NOMO-1 treated with dmso at 0.1 percent for 144 hours (cell line): ENCODE measurements at regions not wholly inside any gene's neighbourhood (a gene's known extent, or its start where the extent isn't known, plus 50 kb on each side); places are given as distances from the start of the nearest gene placed in this dataset.
A peak's percentile ranks its signal among the peaks of the same experiment; 100 is the strongest.

Experiments
- DNase-seq: peaks from one replicate; lab custom pipeline; 2025; ENCODE audit not compliant: unreplicated experiment; lab: John Stamatoyannopoulos, UW

GRCh38 chr20:11032611-11033010, 358.8 kb upstream of the JAG1 start:
- DNase-seq: no peak

- DNase-seq: no peak
Measured at GRCh38 chr20:11034025-11034424, 360.2 kb upstream of the JAG1 start.

- DNase-seq: no peak
Measured at GRCh38 chr20:11035211-11035610, 361.4 kb upstream of the JAG1 start.

- no peak for DNase-seq
Measured at GRCh38 chr20:11041396-11041795, 367.6 kb upstream of the JAG1 start.

- no peak for DNase-seq
Measured at GRCh38 chr20:11043001-11043400, 369.2 kb upstream of the JAG1 start.

- DNase-seq: no peak
Measured at GRCh38 chr20:11044561-11044960, 370.8 kb upstream of the JAG1 start.

- no peak for DNase-seq
Measured at GRCh38 chr20:11045412-11046175, 371.8 kb upstream of the JAG1 start.

GRCh38 chr20:11047559-11047958, 373.8 kb upstream of the JAG1 start:
- DNase-seq: no peak

GRCh38 chr20:11048739-11049138, 374.9 kb upstream of the JAG1 start:
- no peak for DNase-seq

- DNase-seq: no peak
Measured at GRCh38 chr20:11050350-11050749, 376.6 kb upstream of the JAG1 start.

- no peak for DNase-seq
Measured at GRCh38 chr20:11051136-11051535, 377.3 kb upstream of the JAG1 start.

- no peak for DNase-seq
Measured at GRCh38 chr20:11053310-11053709, 379.5 kb upstream of the JAG1 start.

- no peak for DNase-seq
Measured at GRCh38 chr20:11054266-11054993, 380.6 kb upstream of the JAG1 start.

GRCh38 chr20:11056414-11056813, 382.6 kb upstream of the JAG1 start:
- no peak for DNase-seq

GRCh38 chr20:11057624-11058023, 383.8 kb upstream of the JAG1 start:
- no peak for DNase-seq

GRCh38 chr20:11059659-11060058, 385.9 kb upstream of the JAG1 start:
- DNase-seq: no peak

- no peak for DNase-seq
Measured at GRCh38 chr20:11060423-11061185, 386.8 kb upstream of the JAG1 start.

- peak; percentile 14 for DNase-seq
Measured at GRCh38 chr20:11063444-11063843, 389.6 kb upstream of the JAG1 start.

GRCh38 chr20:11064946-11065345, 391.1 kb upstream of the JAG1 start:
- DNase-seq: no peak

GRCh38 chr20:11067359-11067758, 393.6 kb upstream of the JAG1 start:
- DNase-seq: no peak

- no peak for DNase-seq
Measured at GRCh38 chr20:11072982-11073381, 399.2 kb upstream of the JAG1 start.
